ENCODE measurements at regions not wholly inside any gene's neighbourhood (a gene's known extent, or its start where the extent isn't known, plus 50 kb on each side); places are given as distances from the start of the nearest gene placed in this dataset.
"Not testable (repeated sequence)": the region's sequence is repeated elsewhere in the genome, so short reads cannot be mapped to it uniquely, and the experiment has no call there.

GRCh38 chr6:121951918-121952379 is 447.5 kb upstream of the HSF2 start:
- DNase-seq = no peak

GRCh38 chr6:121955401-121955800 is 444.1 kb upstream of the HSF2 start:
- not testable (repeated sequence) for DNase-seq

GRCh38 chr6:121956782-121957181 is 442.7 kb upstream of the HSF2 start:
- DNase-seq = no peak

- no peak for DNase-seq
Measured at GRCh38 chr6:121959501-121959900, 440.0 kb upstream of the HSF2 start.

GRCh38 chr6:121961619-121962125 is 437.8 kb upstream of the HSF2 start:
- no peak for DNase-seq

GRCh38 chr6:121963826-121964225 is 435.6 kb upstream of the HSF2 start:
- no peak for DNase-seq

GRCh38 chr6:121965739-121966138 is 433.7 kb upstream of the HSF2 start:
- DNase-seq = no peak

- no peak for DNase-seq
Measured at GRCh38 chr6:121967631-121968030, 431.8 kb upstream of the HSF2 start.

- peak in 1 of 2 experiments; percentile 46 for DNase-seq
Measured at GRCh38 chr6:121971931-121972335, 427.5 kb upstream of the HSF2 start.

- no peak for DNase-seq
Measured at GRCh38 chr6:121984956-121985355, 414.5 kb upstream of the HSF2 start.

- DNase-seq = no peak
Measured at GRCh38 chr6:121993362-121993761, 406.1 kb upstream of the HSF2 start.

- DNase-seq = no peak
Measured at GRCh38 chr6:121994919-121995318, 404.5 kb upstream of the HSF2 start.

GRCh38 chr6:121998631-121999030 is 400.8 kb upstream of the HSF2 start:
- no peak for DNase-seq

GRCh38 chr6:121999456-122000065 is 399.9 kb upstream of the HSF2 start:
- no peak for DNase-seq

GRCh38 chr6:122005661-122006060 is 393.8 kb upstream of the HSF2 start:
- no peak for DNase-seq

GRCh38 chr6:122007339-122007738 is 392.1 kb upstream of the HSF2 start:
- no peak for DNase-seq

- DNase-seq = no peak
Measured at GRCh38 chr6:122008101-122008999, 391.1 kb upstream of the HSF2 start.

- DNase-seq = no peak
Measured at GRCh38 chr6:122009000-122009350, 390.5 kb upstream of the HSF2 start.

GRCh38 chr6:122012578-122012977 is 386.9 kb upstream of the HSF2 start:
- no peak for DNase-seq

- DNase-seq = no peak
Measured at GRCh38 chr6:122014961-122015360, 384.5 kb upstream of the HSF2 start.

GRCh38 chr6:122020588-122021264 is 378.7 kb upstream of the HSF2 start:
- no peak for DNase-seq

- no peak for DNase-seq
Measured at GRCh38 chr6:122025104-122025503, 374.3 kb upstream of the HSF2 start.

- no peak for DNase-seq
Measured at GRCh38 chr6:122026582-122027369, 372.7 kb upstream of the HSF2 start.
